K562 (cell line): ENCODE measurements at regions not wholly inside any gene's neighbourhood (a gene's known extent, or its start where the extent isn't known, plus 50 kb on each side); places are given as distances from the start of the nearest gene placed in this dataset.
A peak's percentile ranks its signal among the peaks of the same experiment; 100 is the strongest.

Source experiments
- CBFB ChIP-seq: sonication (generic); formaldehyde crosslinking; IDR thresholded peaks from 2 replicates; pipeline ENCODE4 v1.4.0; 2020; ENCODE audit warnings: mild to moderate bottlenecking, missing genetic modification reagents
- CREBBP ChIP-seq: IDR thresholded peaks from one replicate; pipeline ENCODE4 v1.6.1; 2012; ENCODE audit warnings: low read depth, mild to moderate bottlenecking, control low read depth, inconsistent platforms, low read length
- DNMT1 ChIP-seq: fragments of 450-650 bp; IDR thresholded peaks from 2 replicates; pipeline ENCODE4 v1.6.1; 2016; ENCODE audit warnings: antibody characterized with exemption, mild to moderate bottlenecking
- E4F1 ChIP-seq: fragments of 250-450 bp; sonication (Bioruptor Pico); IDR thresholded peaks from 2 replicates; pipeline ENCODE4 v1.5.0; 2021; ENCODE audit warnings: mild to moderate bottlenecking, borderline replicate concordance
- EGR1 ChIP-seq: fragments of 450-650 bp; conservative IDR thresholded peaks from 2 replicates; pipeline ENCODE4 v1.6.1; 2017; ENCODE audit warnings: mild to moderate bottlenecking
- ETV5 ChIP-seq: sonication (generic); formaldehyde crosslinking; IDR thresholded peaks from 2 replicates; pipeline ENCODE4 v1.4.0; 2020; ENCODE audit warnings: low read depth, mild to moderate bottlenecking, missing genetic modification reagents
- FOXA1 ChIP-seq: fragments of 450-650 bp; IDR thresholded peaks from 2 replicates; pipeline ENCODE4 v1.6.1; 2016; ENCODE audit warnings: mild to moderate bottlenecking, borderline replicate concordance
- HNRNPUL1 ChIP-seq: fragments of 200-400 bp; formaldehyde crosslinking; IDR thresholded peaks from 2 replicates; pipeline ENCODE4 v1.6.1; 2017; ENCODE audit warnings: low read length
- ID3 ChIP-seq, 2 experiments: fragments of 250-450 bp in 1 of 2; fragments of 450-650 bp in 1 of 2; sonication (Bioruptor Pico) in 1 of 2; IDR thresholded peaks; 2 replicates each; pipeline versions ENCODE4 v1.6.1 to v1.8.0; 2016 to 2021; ENCODE audit warnings: mild to moderate bottlenecking in 2 of 2, moderate library complexity in 2 of 2, missing compliant biosample characterization in 1 of 2, missing genetic modification characterization in 1 of 2
- LCOR ChIP-seq: sonication (generic); formaldehyde crosslinking; IDR thresholded peaks from 2 replicates; pipeline ENCODE4 v1.8.0; 2022; ENCODE audit warnings: mild to moderate bottlenecking, missing genetic modification reagents
- MAFG ChIP-seq: fragments of 450-650 bp; conservative IDR thresholded peaks from 2 replicates; pipeline ENCODE4 v1.6.1; 2016; ENCODE audit warnings: missing genetic modification characterization, missing compliant biosample characterization
- MIER1 ChIP-seq: fragments of 450-650 bp; IDR thresholded peaks from 2 replicates; pipeline ENCODE4 v1.6.1; 2016; ENCODE audit warnings: antibody characterized with exemption, mild to moderate bottlenecking, low read depth
- NFYB ChIP-seq: IDR thresholded peaks from 2 replicates; pipeline ENCODE4 v1.6.1; 2011; ENCODE audit warnings: mild to moderate bottlenecking, moderate library complexity; ENCODE audit not compliant: insufficient read length; ENCODE audit errors: extremely low read depth
- SMAD1 ChIP-seq: fragments of 150-350 bp; IDR thresholded peaks from 2 replicates; pipeline ENCODE4 v1.6.1; 2014; ENCODE audit warnings: low read length, low read depth; ENCODE audit not compliant: partially characterized antibody
- SOX6 ChIP-seq: fragments of 450-650 bp; IDR thresholded peaks from 2 replicates; pipeline ENCODE4 v1.6.1; 2014; ENCODE audit warnings: mild to moderate bottlenecking
- TAF7 ChIP-seq: fragments of 450-650 bp; IDR thresholded peaks from 2 replicates; pipeline ENCODE4 v1.6.1; 2016; ENCODE audit warnings: missing genetic modification characterization, missing compliant biosample characterization
- TCF7L2 ChIP-seq: fragments of 150-350 bp; IDR thresholded peaks from 2 replicates; pipeline ENCODE4 v1.6.1; 2016; ENCODE audit warnings: low read depth, mild to moderate bottlenecking, low read length, moderate library complexity
- TCFL5 ChIP-seq: fragments of 250-450 bp; sonication (Bioruptor Pico); conservative IDR thresholded peaks from 2 replicates; pipeline ENCODE4 v1.6.1; 2021; ENCODE audit warnings: mild to moderate bottlenecking, moderate library complexity, matching md5 sums
- U2AF1 ChIP-seq: fragments of 200-400 bp; formaldehyde crosslinking; optimal IDR thresholded peaks from 2 replicates; pipeline ENCODE3; 2017; ENCODE audit warnings: mild to moderate bottlenecking, low read depth, low read length, moderate library complexity
- ZHX1 ChIP-seq: fragments of 150-350 bp; conservative IDR thresholded peaks from 2 replicates; pipeline ENCODE4 v1.6.1; 2014; ENCODE audit warnings: low read length
- ZNF133 ChIP-seq: fragments of 250-450 bp; sonication (Bioruptor Pico); IDR thresholded peaks from 2 replicates; pipeline ENCODE4 v1.4.0; 2020; ENCODE audit warnings: mild to moderate bottlenecking
- ZNF143 ChIP-seq: sonication (generic); formaldehyde crosslinking; IDR thresholded peaks from 2 replicates; pipeline ENCODE4 v1.9.0; 2022; ENCODE audit warnings: mild to moderate bottlenecking, missing genetic modification reagents
- ZNF408 ChIP-seq: fragments of 250-450 bp; sonication (Bioruptor Pico); IDR thresholded peaks from 2 replicates; pipeline ENCODE4 v1.4.0; 2020; ENCODE audit warnings: low read depth, mild to moderate bottlenecking, moderate library complexity
- ZNF668 ChIP-seq: fragments of 250-450 bp; sonication (Bioruptor Pico); IDR thresholded peaks from 2 replicates; pipeline ENCODE4 v1.8.0; 2022; ENCODE audit warnings: mild to moderate bottlenecking, inconsistent platforms
- ZNF780A ChIP-seq: fragments of 250-450 bp; sonication (Bioruptor Pico); IDR thresholded peaks from 2 replicates; pipeline ENCODE4 v1.5.0; 2021; ENCODE audit warnings: mild to moderate bottlenecking

- TF ChIP-seq ZNF133 (CRISPR knock-in tag), result no peak
- no peak for TF ChIP-seq FOXA1
- TF ChIP-seq LCOR (CRISPR knock-in tag), result 0 out of 2 replicates have a peak, but pooled peaks have one; percentile 62
- TF ChIP-seq TAF7, result no peak
- no peak for TF ChIP-seq U2AF1
- TF ChIP-seq ZNF780A (CRISPR knock-in tag), result no peak
- TF ChIP-seq SOX6, result peak; percentile 92
- TF ChIP-seq MIER1, result no peak
- TF ChIP-seq NFYB, result no peak
- no peak for TF ChIP-seq CBFB (CRISPR knock-in tag)
- TF ChIP-seq MAFG (tag), result no peak
- TF ChIP-seq TCF7L2, result peak; percentile 22; the same call in 1 of the 2 replicates
- no peak for TF ChIP-seq EGR1
- TF ChIP-seq HNRNPUL1, result no peak
- no peak for TF ChIP-seq SMAD1
- TF ChIP-seq ETV5 (CRISPR knock-in tag), result no peak
- TF ChIP-seq ZNF143 (CRISPR knock-in tag), result no peak
- TF ChIP-seq ID3 (CRISPR knock-in tag; IDR thresholded peaks at IDR 0.05), result no peak
- TF ChIP-seq ID3 (tag; IDR thresholded peaks at IDR 0.05), result no peak
- TF ChIP-seq CREBBP, result no peak
- TF ChIP-seq TCFL5 (CRISPR knock-in tag), result no peak
- TF ChIP-seq DNMT1, result no peak
- no peak for TF ChIP-seq E4F1 (CRISPR knock-in tag)
- no peak for TF ChIP-seq ZHX1
- no peak for TF ChIP-seq ZNF668
- TF ChIP-seq ZNF408 (CRISPR knock-in tag), result no peak
Measured at GRCh38 chr6:14889611-14890593, 356.0 kb upstream of the JARID2 start (continued).
